SK-N-DZ (cell line): ENCODE measurements at regions not wholly inside any gene's neighbourhood (a gene's known extent, or its start where the extent isn't known, plus 50 kb on each side); places are given as distances from the start of the nearest gene placed in this dataset.
"Not testable (repeated sequence)": the region's sequence is repeated elsewhere in the genome, so short reads cannot be mapped to it uniquely, and the experiment has no call there.

Experiments
- DNase-seq: peaks from one replicate; pipeline ENCODE4 v3.0.0-alpha.2; 2015; ENCODE audit warnings: low spot score

DNA sequence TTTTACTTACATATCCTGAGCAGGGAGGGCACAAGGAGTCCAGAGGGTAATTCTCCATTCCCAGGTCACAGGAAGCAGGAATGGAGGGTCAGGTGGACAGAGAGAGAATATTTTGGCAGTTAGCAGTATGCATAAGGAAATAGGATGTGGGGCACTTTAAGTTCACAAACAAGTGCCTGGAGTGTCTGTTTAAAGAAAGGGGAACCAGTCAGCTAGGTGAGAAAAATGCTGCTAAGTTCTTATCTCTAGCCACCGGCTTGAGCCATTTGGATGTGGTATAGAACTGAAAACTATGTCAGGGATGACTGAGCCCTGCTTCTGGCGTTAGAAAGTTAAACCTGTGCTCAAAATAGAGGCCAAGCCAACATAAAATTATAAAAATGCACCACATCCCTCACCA, 739.7 kb upstream of the NCAM2 start:
- no peak for DNase-seq

DNA sequence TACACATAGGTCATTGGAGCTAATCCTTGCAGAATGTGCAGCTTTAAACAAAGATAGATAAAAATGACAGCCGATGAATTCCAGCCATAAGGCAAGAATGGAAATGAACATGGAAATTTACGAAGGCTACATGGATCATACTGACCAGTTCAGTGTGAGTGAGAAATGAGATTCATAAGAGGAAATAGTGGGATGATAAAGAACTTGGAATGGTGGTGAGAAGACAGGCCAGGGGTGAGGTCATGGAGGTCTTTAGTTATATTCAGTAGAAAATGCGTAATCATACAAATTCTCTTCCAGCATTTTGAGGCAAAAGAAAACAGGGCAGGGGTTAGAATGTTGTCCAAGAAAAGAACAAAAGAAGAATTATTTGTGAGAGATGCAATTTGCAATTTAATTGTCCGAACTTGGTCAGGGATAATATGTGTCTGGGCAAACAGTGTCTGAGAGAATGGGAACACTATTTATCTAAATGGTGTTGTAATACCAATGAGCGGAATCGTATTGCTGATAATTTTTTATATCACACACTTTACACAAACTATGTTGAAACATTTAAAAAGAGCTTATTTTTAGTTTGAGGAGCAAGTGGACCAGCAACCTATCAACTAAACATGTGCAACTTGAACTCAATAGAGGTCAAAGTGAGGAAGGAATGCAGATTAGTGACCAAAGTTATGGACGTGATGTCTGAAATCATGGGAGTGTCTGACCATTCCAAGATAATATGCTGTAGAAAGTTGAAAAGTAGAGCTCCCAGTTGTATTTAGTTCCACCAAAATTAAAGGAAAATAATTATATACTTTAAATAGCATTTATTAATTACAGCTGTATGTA, 739.0 kb upstream of the NCAM2 start:
- DNase-seq: no peak

DNA sequence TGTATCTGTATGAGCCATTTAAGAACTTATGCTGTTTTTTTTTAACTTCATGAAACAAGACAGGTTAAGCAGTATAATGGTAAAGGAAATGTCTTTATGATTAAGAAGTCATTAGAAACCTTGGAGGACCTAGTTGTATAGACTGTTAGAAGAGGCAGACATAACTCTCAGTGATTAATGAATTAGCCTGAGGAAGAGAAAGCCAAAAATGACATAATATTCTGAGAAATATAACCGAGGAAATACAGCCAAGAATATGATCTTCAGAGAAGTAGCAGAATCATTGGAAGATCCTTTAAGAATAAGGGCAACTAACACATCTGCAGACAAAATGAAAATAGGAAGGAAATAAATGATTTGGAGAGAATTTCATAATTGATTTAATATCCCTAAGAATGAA, 738.1 kb upstream of the NCAM2 start:
- no peak for DNase-seq

DNA sequence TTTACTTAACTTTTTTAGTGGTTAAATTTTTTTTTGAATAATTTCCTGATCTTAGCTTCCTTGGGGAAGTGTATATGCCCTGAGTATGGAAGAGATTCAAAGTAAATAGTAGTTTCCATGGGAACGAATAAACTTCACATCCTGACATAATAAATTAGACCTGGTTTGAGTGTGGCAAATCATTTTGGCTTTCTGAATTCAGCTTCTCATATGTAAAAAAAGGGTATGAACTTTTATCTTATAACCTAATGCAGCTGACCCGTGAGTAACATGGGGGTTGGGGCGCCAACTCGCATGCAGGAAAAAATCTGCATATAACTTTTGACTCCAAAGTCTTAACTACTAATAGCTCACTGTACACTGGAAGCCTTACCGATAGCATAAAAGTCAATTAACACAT, 736.8 kb upstream of the NCAM2 start:
- no peak for DNase-seq

DNA sequence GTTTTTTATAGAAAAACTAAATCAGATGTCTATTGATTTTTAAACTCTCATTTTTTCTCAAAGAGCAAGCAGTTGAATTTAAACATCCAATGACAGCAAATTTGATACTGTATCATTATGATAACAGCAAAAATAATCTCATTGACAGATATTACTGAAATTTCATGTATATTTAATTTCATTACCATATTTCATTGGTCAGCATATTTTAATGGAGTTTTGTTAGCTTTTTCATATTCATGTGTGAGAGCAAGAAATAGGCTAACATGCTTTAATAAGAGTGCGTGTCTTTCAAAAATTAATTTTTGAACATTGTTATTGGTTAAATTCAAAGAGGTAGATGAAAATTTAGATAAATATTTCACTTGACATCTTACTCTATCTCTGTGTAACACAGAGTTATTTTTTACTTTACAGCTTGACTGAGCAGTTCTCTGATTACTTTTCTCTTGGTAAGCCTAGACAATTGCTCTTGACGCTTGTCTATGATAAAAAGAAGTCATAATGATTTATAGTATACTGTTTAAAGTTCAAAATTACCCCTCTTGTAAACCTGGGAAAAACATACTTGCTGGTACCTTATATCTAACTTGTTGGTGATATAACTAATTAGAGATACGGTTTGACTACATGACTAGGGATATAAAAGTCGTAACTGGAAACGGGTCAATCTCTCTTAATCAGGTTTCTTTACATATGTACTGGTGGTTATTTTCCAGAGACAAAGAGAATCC, 732.3 kb upstream of the NCAM2 start:
- no peak for DNase-seq

DNA sequence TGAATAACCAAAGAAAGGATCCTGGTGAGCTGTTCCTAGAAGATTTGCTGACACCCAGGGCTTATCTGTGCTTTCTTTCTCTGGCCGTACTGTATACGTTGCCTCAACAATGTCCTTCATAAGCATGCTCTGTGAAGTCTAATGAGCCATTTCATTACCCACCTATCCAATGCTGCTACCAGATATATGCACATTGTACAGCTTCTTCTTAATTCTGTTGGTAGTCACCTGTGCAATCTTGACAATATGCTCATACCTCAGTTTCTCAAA, 731.8 kb upstream of the NCAM2 start:
- no peak for DNase-seq

DNA sequence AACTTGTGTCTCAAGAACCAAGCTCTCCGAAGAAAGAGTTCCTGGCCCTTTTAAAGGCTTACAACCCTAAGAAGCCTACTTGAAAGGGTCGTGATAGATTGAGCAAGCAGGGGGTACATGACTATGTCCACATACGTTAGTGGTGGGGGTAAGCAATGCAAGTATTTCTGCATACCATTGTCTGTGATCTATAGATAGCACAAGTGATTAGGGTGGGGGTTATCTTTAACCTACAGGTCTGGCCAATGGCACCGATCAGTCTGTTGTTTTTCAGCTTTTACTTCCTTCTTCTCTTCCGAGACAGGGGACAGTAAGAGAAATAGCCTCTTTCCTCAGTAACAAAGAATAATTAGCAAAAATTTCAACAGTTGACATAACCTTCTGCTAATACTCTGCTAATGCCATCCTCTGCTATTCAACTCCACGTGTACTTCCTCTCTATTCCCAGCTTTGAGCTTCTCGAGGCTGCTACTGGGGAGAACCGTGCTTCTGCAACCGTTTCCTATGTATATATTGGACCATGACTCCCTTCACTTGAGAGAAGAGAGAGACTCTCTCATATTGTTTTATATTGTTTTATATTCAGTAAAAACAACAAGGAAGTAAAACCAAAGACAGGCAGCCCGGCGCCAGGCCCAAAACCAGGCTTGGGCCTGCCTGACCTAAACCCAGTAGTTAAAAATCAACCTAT, 727.7 kb upstream of the NCAM2 start:
- DNase-seq: no peak

DNA sequence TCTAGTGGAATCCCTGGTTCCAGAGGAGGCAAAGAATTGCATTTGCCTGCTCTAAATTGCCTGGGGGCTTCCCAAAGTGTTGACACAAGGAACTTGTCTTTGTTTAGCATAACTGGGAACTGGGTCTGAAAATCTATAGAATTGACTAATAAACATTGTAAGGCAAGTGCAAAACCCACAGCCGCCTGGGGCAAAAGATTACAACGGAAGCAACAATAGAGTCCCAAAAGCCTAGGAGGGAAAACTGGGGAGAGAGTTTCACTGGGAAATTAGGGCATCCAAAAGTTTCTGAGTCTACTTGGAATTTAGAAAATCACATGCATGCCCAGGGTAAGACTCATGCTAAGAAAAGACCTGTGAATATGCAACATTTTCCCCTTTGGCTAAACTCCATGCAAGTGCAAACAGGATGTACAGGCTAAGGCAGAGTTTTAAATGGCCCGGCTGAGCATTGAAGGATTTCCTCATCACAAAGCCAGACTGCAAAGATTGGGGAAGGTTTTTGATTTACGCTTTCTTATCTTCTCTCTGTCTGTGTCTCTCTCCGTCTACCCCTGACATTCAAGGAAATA, 725.3 kb upstream of the NCAM2 start:
- no peak for DNase-seq

DNA sequence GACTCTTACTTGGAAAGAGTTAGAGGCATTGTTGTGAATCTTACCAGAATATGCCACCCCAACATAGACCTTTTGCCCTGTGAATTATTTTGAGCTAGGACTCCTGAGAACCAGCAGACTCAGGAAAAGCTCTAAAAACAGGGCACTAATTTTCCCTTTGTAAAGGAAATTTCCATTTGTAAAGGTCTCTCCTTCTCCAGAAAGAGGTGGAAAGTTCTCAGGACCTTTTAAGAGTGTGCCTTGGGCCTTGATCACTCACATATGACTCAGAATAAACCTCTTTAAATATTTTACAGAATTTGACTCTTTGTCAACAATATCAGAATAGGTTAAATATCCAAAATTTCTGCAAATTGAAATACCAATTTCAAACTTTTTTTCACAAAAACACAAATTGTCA, 721.8 kb upstream of the NCAM2 start:
- DNase-seq: no peak

DNA sequence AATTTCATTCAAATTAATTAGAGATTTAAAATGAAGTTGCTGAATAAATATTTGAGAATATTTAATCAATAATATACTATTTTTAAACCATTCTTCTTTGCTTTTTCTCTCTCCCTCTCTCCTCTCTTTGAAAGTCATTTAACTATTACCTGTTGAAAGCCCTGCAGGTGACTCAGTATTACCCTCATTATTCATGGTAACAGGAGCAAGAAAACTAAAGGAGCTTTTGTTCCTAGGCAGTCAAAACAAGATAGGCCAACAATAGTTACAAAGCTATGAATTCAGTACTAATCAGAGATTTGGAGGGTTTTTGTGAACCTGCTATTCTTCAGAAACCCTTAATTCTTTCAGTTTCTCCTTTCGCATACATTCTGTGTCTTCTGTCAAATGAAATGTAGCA, 721.3 kb upstream of the NCAM2 start:
- DNase-seq: no peak

DNA sequence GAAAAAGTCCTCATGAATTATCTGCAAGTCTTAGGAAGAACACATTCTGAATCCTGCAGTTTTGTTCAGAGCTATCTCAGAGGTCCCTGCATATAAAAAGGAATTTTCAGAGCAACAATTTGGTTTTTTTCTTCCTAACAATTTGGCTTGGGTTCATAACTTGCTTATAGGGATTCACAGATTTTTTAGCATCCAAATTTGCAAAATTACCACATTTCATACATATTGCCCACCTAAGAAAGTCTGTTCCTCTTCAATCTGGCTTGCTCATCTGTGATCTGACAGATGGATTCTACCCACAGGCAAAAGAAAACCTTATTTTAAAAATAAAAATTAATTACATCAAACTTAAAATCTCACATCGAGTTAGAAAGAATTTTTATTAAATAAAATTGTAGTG, 714.4 kb upstream of the NCAM2 start:
- no peak for DNase-seq

DNA sequence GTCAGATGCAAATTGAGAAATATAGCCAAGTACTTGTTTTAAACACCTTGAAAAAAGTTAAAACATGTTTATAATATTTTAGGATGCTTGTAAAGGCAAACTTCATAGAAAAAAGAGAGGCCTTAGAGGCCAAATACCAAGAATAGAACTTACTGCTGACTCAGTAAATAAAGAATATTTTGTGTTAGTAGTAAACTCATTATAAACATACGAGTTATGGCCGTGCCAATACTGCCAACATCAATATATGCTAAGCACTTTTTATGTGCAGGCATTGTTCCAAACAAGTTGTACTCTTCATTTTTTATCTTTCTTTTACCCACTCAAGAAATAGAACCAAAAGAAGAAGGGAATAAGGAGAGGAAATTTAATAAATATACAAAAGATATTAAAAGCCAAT, 705.9 kb upstream of the NCAM2 start:
- DNase-seq: no peak

DNA sequence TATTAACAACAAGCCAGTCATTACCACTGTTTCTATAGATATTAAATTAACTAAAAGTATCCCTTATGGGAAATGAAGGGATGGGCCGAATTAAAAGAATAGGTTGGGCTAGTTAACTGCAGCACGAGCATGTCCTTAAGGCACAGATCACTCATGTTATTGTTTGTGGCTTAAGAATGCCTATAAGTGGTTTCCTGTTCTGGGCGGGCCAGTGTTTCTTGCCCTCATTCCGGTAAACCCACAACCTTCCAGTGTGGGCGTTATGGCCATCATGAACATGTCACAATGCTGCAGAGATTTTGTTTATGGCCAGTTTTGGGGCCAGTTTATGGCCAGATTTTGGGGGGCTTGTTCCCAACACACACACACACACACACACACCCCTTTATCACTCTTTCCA, 705.4 kb upstream of the NCAM2 start:
- DNase-seq: not testable (repeated sequence)

DNA sequence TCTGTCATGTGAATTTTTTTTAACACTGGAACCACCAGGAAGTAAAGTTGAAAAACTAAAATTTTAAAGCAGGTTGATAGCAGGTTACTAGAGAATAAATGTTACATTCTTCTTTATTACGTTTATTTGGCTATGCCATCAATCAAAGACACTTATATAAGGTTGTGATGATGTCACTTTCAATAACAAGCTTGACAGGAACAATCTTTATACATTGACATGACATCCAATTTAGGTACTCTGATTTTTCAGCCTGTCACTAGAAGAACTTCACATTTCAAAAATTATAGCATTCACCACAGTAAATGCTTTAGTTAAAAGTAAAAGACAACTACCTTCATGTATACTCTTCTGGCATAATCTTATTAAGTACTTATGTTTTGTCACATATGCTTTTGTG, 696.8 kb upstream of the NCAM2 start:
- DNase-seq: no peak

DNA sequence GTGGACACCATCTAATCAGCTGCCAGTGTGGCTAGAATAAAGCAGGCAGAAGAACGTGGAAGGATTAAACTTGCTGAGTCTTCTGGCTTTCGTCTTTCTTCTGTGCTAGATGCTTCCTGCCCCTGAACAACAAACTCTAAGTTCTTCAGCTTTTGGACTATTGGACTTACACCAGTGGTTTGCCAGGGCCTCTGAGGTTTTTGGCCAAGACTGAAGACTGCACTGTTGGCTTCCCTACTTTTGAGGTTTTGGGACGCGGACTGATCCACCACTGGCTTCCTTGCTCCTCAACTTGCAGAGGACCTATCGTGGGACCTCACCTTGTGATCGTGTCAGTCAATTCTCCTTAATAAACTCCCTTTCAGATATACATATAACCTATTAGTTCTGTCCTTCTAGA, 696.1 kb upstream of the NCAM2 start:
- DNase-seq: no peak

DNA sequence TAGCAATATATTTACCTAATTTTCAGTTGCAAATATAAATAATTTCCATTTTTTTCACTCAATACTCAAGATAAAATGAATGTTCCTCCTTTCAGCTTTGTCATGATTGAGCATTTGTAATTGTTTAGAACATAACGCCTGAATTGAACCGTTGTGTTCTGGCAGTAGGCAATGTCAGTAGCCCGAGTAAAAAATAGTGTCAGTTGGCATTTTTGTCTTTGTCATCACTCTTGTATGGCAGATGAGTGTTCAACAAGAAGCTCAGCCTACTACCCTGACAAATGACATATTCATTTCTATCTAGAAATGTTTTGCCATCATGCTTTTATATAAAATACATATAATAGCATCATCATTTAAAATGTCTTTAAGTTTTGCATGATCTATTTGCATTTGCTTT, 691.4 kb upstream of the NCAM2 start:
- DNase-seq: no peak

DNA sequence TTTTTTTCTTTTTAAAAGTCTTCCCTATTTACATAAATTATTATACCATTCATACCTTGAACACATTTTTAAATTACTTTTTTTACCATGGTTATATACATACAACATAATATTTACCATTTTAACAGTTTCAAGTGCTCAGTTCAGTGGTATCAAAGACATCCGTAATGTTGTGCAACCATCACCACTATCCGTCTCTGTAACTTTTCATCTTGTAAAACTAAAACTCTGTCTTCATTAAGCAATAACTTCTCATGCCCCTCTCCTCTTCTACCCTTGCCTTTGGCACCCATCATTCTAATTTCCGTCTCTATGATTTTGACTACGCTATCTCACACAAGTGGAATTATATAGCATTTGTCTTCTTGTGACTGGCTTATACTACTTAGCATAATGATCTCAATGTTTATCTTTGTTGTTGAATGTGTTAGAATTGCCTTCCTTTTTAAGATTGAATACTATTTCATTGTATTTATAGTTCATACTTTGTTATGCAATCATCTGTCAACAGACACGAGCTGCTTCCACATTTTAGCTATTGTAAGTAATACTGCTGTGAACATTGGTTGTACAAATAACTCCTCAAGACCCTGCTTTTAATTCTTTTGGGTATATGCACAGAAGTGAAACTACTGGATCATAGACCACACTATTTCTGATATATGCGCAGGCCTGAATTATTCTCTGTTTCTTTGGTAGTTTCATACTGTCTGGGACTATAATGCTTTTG, 689.5 kb upstream of the NCAM2 start:
- no peak for DNase-seq

DNA sequence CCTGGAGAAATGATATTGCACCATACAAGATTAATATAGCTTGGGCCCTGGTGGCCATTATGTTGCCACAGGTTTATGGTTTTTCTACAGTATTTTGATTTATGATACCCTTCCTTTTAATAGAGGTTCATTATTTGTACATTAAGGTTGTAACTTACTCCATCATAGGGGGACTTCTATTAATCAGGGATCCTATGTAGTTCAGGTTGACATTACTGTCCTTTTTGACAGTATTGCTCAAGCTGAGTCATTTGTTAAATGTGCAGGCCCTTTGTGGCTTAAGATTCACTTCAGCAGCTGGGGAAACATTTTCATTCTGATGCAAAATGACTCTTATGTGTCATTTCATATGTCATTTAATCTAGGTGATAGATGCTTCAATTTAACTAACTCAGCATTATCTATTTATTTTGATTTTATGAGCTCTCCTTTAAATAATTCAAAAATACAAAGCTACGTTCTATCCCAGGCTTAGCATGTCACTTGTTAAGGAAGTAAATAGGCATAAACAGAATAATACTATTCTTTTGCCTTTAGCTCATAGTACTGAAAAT, 686.9 kb upstream of the NCAM2 start:
- no peak for DNase-seq

DNA sequence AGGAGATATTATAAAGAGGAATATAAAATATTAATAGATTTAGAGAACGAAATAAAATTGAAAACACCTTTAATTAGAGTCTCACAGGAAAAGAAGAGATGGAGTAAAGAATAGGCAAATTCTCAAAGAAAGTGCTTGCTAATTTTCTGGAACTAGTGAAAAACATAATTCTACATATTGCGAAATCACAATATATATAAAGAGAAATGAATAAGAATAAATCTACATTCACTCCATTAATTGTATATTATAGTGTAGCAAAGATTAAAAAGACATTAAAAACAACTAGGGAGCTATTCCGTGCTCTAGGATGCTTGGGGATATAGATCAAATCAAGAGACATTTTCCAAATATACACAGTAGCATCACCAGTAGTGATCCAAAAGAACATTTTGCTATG, 685.2 kb upstream of the NCAM2 start:
- no peak for DNase-seq

DNA sequence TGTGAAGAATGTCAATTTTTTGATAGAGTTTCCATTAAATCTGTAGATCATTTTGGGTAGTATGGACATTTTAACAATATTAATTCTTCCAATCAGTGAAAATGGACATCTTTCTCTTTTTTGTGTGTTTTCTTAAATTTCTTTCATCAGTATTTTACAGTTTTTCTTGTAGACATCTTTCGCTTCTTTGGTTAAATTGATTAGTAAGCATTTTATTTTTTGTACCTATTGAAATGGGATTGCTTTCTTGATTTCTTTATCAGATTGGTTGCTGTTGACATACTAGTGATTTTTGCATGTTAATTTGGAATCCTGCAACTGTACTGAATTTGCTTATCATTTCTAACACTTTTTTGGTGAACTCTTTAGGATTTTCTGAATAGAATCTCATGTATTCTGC, 683.2 kb upstream of the NCAM2 start:
- DNase-seq: no peak

DNA sequence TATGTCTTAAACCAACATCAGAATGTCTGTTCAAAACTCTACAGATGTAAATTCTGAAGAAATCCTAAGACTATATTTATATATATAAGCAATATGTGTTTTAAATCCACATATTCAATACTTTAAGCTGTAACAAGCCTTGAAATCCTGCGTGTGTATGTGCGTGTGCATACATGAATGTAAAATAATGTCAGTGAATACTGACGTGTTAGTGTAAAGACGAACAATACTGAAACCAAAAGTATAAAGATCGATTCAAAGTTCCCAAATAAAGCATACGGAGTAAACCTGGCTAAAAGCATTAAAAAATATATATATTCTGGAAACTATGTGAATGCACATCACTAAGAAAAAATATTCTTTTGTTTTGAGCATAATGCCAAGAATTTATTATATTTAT, 668.6 kb upstream of the NCAM2 start:
- no peak for DNase-seq

DNA sequence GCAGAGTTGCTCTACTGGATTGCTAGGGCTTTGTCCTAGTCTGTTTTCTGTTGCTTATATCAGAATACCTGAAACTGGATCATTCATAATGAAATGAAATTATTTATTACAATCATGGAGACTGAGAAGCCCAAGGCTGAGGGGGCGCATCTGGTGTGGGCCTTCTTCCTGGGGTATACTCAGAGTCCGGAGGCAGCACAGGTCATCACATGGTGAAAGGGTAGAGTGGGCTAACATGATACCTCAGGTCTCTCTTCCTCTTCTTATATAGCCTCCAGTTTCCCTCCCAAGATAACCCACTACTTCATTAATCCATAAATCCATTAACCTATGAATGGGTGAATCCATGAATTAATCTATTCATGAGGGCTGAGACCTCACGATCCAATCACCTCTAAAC, 667.6 kb upstream of the NCAM2 start:
- DNase-seq: no peak
